MM.1S (cell line): ENCODE measurements at regions not wholly inside any gene's neighbourhood (a gene's known extent, or its start where the extent isn't known, plus 50 kb on each side); places are given as distances from the start of the nearest gene placed in this dataset.

Source experiments
- DNase-seq: peaks from one replicate; pipeline ENCODE4 v3.0.0-alpha.2; 2015
- H2AFZ ChIP-seq: fragments of 300-600 bp; sonication (generic); 2 replicates; pipeline ENCODE4 v1.6.0; 2016; ENCODE audit warnings: antibody characterized with exemption, low read length
- H3F3A ChIP-seq: fragments of 300-600 bp; sonication (generic); 2 replicates; pipeline ENCODE4 v1.6.1; 2016; ENCODE audit warnings: mild to moderate bottlenecking, antibody characterized with exemption, low read length, moderate library complexity, mixed read lengths; ENCODE audit not compliant: insufficient read depth
- H3K27ac ChIP-seq: fragments of 300-600 bp; sonication (generic); 2 replicates; pipeline ENCODE4 v1.5.1; 2016; ENCODE audit warnings: mild to moderate bottlenecking, low read length
- H3K27me3 ChIP-seq: fragments of 300-600 bp; sonication (generic); replicated peaks from 2 replicates; pipeline ENCODE4 v1.6.0; 2016; ENCODE audit warnings: low read length; ENCODE audit not compliant: insufficient read depth
- H3K36me3 ChIP-seq: fragments of 300-600 bp; sonication (generic); replicated peaks from 2 replicates; pipeline ENCODE4 v1.6.1; 2016; ENCODE audit warnings: mild to moderate bottlenecking, low read length, mixed read lengths; ENCODE audit not compliant: insufficient read depth
- H3K4me1 ChIP-seq: fragments of 300-600 bp; sonication (generic); 2 replicates; pipeline ENCODE4 v1.6.1; 2016; ENCODE audit warnings: low read length, mixed read lengths
- H3K4me2 ChIP-seq: fragments of 300-600 bp; sonication (generic); 2 replicates; pipeline ENCODE4 v1.6.0; 2016; ENCODE audit warnings: low read depth, low read length
- H3K4me3 ChIP-seq: fragments of 300-600 bp; sonication (generic); 2 replicates; pipeline ENCODE4 v1.5.1; 2016; ENCODE audit warnings: low read length, mixed read lengths
- H3K79me2 ChIP-seq: fragments of 300-600 bp; sonication (generic); 2 replicates; pipeline ENCODE4 v1.6.1; 2016; ENCODE audit warnings: mixed run types, low read length, mixed read lengths
- H3K9ac ChIP-seq: fragments of 300-600 bp; sonication (generic); 2 replicates; pipeline ENCODE4 v1.6.1; 2016; ENCODE audit warnings: low read length, mixed read lengths
- H3K9me2 ChIP-seq: fragments of 300-600 bp; sonication (generic); replicated peaks from 2 replicates; pipeline ENCODE4 v1.6.1; 2016; ENCODE audit warnings: mild to moderate bottlenecking, low read length, mixed read lengths; ENCODE audit not compliant: insufficient read depth
- H3K9me3 ChIP-seq: fragments of 300-600 bp; sonication (generic); replicated peaks from 2 replicates; pipeline ENCODE4 v1.6.1; 2016; ENCODE audit warnings: mild to moderate bottlenecking, low read length, mixed read lengths; ENCODE audit not compliant: insufficient read depth
- H4K20me1 ChIP-seq: fragments of 300-600 bp; sonication (generic); 2 replicates; pipeline ENCODE4 v1.6.1; 2016; ENCODE audit warnings: mild to moderate bottlenecking, low read length, moderate library complexity, mixed read lengths; ENCODE audit not compliant: insufficient read depth
- CTCF ChIP-seq: fragments of 300-600 bp; sonication (generic); IDR thresholded peaks from 2 replicates; pipeline ENCODE4 v1.5.1; 2016; ENCODE audit warnings: antibody characterized with exemption, low read length, mixed read lengths
- EZH2 ChIP-seq: fragments of 300-600 bp; sonication (generic); optimal IDR thresholded peaks from 2 replicates; pipeline ENCODE3; 2017; ENCODE audit warnings: low read depth, mild to moderate bottlenecking, antibody characterized with exemption, low read length, mixed read lengths
- EZH2phosphoT487 ChIP-seq: fragments of 300-600 bp; sonication (generic); IDR thresholded peaks from 2 replicates; pipeline ENCODE4 v1.6.1; 2018; ENCODE audit warnings: antibody characterized with exemption, low read length

GRCh38 chr3:162641907-162642306 is 1145.3 kb downstream of the OTOL1 start:
- Histone ChIP-seq H3K9ac (no peak overlapping the region), H3K27ac (no peak overlapping the region), H4K20me1 (no peaks in the 10 kb centered on the region), H3K4me3 (no peak overlapping the region), H3K4me1 (no peaks in the 10 kb centered on the region), H3F3A (no peaks in the 10 kb centered on the region), H2AFZ (no peak overlapping the region), H3K79me2 (no peaks in the 10 kb centered on the region), H3K9me2 (no peaks in the 10 kb centered on the region), H3K9me3 (no peaks in the 10 kb centered on the region), H3K27me3 (no peaks in the 10 kb centered on the region), H3K4me2 (no peak overlapping the region), H3K36me3 (no peaks in the 10 kb centered on the region)
- DNase-seq: no peak
- TF ChIP-seq CTCF (no peak), EZH2phosphoT487 (no peak), EZH2 (no peak)

GRCh38 chr3:162643245-162643644 is 1146.6 kb downstream of the OTOL1 start:
- TF ChIP-seq EZH2phosphoT487 (no peak), CTCF (no peak), EZH2 (no peak)
- H3K9me3 ChIP-seq: no peaks in the 10 kb centered on the region
- no peak for DNase-seq
- no peaks in the 10 kb centered on the region for H3F3A ChIP-seq
- no peak overlapping the region for H2AFZ ChIP-seq
- no peak overlapping the region for H3K27ac ChIP-seq
- no peaks in the 10 kb centered on the region for H3K9me2 ChIP-seq
- H3K4me3 ChIP-seq: no peak overlapping the region
- no peaks in the 10 kb centered on the region for H3K36me3 ChIP-seq
- H3K4me1 ChIP-seq: no peaks in the 10 kb centered on the region
- H3K27me3 ChIP-seq: no peaks in the 10 kb centered on the region
- no peak overlapping the region for H3K9ac ChIP-seq
- H3K4me2 ChIP-seq: no peak overlapping the region
- no peaks in the 10 kb centered on the region for H4K20me1 ChIP-seq
- no peaks in the 10 kb centered on the region for H3K79me2 ChIP-seq

GRCh38 chr3:162647321-162647720 is 1150.7 kb downstream of the OTOL1 start:
- no peaks in the 10 kb centered on the region for H3K4me1 ChIP-seq
- no peak overlapping the region for H2AFZ ChIP-seq
- H3K9ac ChIP-seq: no peak overlapping the region
- no peaks in the 10 kb centered on the region for H3K9me3 ChIP-seq
- no peak overlapping the region for H3K27ac ChIP-seq
- no peaks in the 10 kb centered on the region for H4K20me1 ChIP-seq
- H3K4me2 ChIP-seq: no peak overlapping the region
- H3K79me2 ChIP-seq: no peaks in the 10 kb centered on the region
- H3K27me3 ChIP-seq: no peaks in the 10 kb centered on the region
- DNase-seq: no peak
- H3K36me3 ChIP-seq: no peaks in the 10 kb centered on the region
- H3K9me2 ChIP-seq: no peaks in the 10 kb centered on the region
- H3F3A ChIP-seq: no peaks in the 10 kb centered on the region
- no peak overlapping the region for H3K4me3 ChIP-seq
- TF ChIP-seq CTCF (no peak), EZH2 (no peak), EZH2phosphoT487 (no peak)

GRCh38 chr3:162658003-162658402 is 1161.4 kb downstream of the OTOL1 start:
- Histone ChIP-seq H3K9ac (no peak overlapping the region), H3K79me2 (no peaks in the 10 kb centered on the region), H3K27ac (no peak overlapping the region), H3K27me3 (no peaks in the 10 kb centered on the region), H3K36me3 (no peaks in the 10 kb centered on the region), H3F3A (no peaks in the 10 kb centered on the region), H3K9me3 (no peaks in the 10 kb centered on the region), H3K4me1 (no peaks in the 10 kb centered on the region), H2AFZ (no peak overlapping the region), H3K4me3 (no peak overlapping the region), H4K20me1 (no peaks in the 10 kb centered on the region), H3K4me2 (no peak overlapping the region), H3K9me2 (no peaks in the 10 kb centered on the region)
- DNase-seq: no peak
- TF ChIP-seq CTCF (no peak), EZH2phosphoT487 (no peak), EZH2 (no peak)
